Epithelial cell of proximal tubule (primary cell): ENCODE measurements at regions not wholly inside any gene's neighbourhood (a gene's known extent, or its start where the extent isn't known, plus 50 kb on each side); places are given as distances from the start of the nearest gene placed in this dataset.

Source experiments
- DNase-seq: peaks from one replicate; pipeline ENCODE4 v3.0.0-alpha.2; 2011; ENCODE audit warnings: low read depth
- H3K4me3 ChIP-seq: 2 replicates; pipeline ENCODE4 v1.5.1; 2011; ENCODE audit warnings: low read depth, mild to moderate bottlenecking, low read length
- CTCF ChIP-seq: conservative IDR thresholded peaks from 2 replicates; pipeline ENCODE4 v1.5.1; 2012; ENCODE audit warnings: low read depth, mild to moderate bottlenecking, low read length

DNA sequence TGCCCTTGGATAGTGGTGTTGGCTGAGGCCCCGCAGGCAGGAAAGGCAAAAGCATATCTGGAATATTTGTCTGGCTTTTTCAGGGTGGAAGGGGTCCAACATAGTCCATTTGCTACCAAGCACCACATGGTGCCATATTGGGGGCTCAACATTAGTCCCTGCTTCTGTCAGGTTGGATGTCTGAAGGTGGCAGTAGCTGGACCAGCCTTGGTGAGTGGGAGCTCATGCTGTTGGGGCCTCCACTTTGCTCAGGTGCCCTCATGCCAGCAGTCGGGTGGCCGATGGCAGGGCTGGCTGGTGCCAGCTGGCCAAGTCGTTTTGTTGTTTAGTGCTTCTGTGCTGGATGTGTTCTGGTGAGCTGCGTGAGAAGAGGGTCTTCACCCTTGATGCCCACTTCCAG is 135.3 kb downstream of the PAPOLA start:
- TF ChIP-seq CTCF = no peak
- DNase-seq = no peak
- H3K4me3 ChIP-seq = no peak overlapping the region

DNA sequence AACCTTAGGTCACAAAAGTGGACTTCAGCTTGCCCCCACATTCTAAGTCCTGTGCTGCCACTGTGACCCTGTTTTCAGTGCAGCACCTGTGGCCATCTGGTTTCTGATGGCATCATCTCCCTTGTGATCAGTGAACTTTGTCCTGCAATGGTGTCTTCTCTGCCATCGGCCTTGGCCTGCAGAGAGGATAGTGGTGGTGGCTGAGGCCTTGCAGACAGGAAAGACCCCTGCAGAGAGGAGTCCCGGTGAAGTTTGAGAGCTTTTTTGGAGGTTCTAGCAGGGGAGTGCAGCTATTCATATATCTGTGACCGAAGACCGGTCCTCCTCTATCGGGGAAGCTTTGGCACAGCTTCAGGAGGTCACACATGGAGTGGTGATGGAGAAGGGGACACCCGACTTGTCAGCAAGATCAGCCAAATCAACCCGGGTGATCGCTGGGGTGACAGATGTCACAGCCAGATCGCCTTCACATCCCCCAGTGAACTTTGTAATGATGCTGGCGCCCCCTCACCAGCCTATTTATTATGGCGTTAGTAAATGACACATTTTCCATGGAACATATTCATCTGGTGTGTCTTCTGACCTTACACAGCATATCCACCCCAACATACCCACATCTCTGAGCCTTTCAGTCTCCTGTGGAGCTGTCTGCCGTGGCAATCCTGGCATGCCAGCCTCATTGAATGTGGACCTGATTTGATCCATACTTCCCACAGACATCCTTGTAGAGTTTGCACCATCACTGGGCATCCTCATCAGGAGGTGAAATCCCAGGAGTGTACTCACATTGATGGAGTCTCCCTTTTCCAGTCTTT is 136.1 kb downstream of the PAPOLA start:
- no peak for DNase-seq
- TF ChIP-seq CTCF = no peak
- no peak overlapping the region for H3K4me3 ChIP-seq

GRCh38 chr14:96639550-96639949 is 137.4 kb downstream of the PAPOLA start:
- TF ChIP-seq CTCF = no peak
- H3K4me3 ChIP-seq = no peak overlapping the region
- no peak for DNase-seq

GRCh38 chr14:96648506-96649326 is 146.5 kb downstream of the PAPOLA start:
- no peak overlapping the region for H3K4me3 ChIP-seq
- no peak for TF ChIP-seq CTCF
- DNase-seq = no peak

GRCh38 chr14:96649327-96649601 is 147.1 kb downstream of the PAPOLA start:
- DNase-seq = no peak
- TF ChIP-seq CTCF = no peak
- no peak overlapping the region for H3K4me3 ChIP-seq

DNA sequence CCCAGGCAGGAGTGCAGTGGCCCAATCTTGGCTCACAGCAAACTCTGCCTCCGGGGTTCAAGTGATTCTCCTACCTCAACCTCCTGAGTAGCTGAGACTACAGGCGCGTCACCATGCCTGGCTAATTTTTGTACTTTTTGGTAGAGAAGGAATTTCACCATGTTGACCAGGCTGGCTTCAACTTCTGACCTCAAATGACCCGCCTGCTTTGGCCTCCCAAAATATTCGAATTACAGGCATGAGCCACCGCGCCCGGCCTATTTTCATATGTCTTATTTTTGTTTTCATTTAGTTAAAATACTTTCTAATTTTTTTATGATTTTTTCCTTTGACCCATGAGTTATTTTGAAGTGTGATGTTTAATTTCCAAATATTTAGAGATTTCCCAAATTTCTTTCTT is 143.6 kb upstream of the VRK1 start:
- DNase-seq = no peak
- H3K4me3 ChIP-seq = no peak overlapping the region
- no peak for TF ChIP-seq CTCF
